ENCODE measurements at regions not wholly inside any gene's neighbourhood (a gene's known extent, or its start where the extent isn't known, plus 50 kb on each side); places are given as distances from the start of the nearest gene placed in this dataset.

DNA sequence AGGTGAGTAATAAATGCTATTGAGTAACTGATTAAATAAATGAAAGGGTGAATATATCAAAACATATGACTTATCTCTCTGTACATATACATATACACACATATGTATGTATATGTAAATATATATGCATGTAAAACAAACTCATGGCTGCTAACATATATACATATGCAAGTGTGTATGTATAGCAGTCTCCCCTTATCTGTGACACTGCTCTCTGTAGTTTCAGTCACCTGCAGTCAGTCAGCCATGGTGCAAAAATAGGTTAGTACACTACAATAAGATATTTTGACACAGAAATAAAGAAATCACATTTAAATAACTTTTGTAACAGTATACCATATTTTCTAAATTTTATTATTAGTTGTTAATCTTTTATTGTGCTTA is 467.4 kb downstream of the EPHA5 start:
- TF ChIP-seq POLR2AphosphoS5 (IDR thresholded peaks at IDR 0.05) (no peak), POLR2A (IDR thresholded peaks at IDR 0.05; ENCODE audit: low read depth) (no peak), EP300 (IDR thresholded peaks at IDR 0.05) (no peak)
- TF ChIP-seq, protein P1, sequence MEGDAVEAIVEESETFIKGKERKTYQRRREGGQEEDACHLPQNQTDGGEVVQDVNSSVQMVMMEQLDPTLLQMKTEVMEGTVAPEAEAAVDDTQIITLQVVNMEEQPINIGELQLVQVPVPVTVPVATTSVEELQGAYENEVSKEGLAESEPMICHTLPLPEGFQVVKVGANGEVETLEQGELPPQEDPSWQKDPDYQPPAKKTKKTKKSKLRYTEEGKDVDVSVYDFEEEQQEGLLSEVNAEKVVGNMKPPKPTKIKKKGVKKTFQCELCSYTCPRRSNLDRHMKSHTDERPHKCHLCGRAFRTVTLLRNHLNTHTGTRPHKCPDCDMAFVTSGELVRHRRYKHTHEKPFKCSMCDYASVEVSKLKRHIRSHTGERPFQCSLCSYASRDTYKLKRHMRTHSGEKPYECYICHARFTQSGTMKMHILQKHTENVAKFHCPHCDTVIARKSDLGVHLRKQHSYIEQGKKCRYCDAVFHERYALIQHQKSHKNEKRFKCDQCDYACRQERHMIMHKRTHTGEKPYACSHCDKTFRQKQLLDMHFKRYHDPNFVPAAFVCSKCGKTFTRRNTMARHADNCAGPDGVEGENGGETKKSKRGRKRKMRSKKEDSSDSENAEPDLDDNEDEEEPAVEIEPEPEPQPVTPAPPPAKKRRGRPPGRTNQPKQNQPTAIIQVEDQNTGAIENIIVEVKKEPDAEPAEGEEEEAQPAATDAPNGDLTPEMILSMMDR (IDR thresholded peaks at IDR 0.05), result no peak
- Histone ChIP-seq H3K27ac (replicated peaks in 1 of 4) (no peak overlapping the region), H3K36me3 (no peaks in the 10 kb centered on the region), H3K9me3 (no peaks in the 10 kb centered on the region), H3K27me3 (no peaks in the 10 kb centered on the region), H3K4me1 (no peaks in the 10 kb centered on the region), H3K4me3 (no peak overlapping the region)
- intact Hi-C loops (cut with DNase I), result no loop called here
- no peak for DNase-seq (ENCODE audit: extremely low spot score)

DNA sequence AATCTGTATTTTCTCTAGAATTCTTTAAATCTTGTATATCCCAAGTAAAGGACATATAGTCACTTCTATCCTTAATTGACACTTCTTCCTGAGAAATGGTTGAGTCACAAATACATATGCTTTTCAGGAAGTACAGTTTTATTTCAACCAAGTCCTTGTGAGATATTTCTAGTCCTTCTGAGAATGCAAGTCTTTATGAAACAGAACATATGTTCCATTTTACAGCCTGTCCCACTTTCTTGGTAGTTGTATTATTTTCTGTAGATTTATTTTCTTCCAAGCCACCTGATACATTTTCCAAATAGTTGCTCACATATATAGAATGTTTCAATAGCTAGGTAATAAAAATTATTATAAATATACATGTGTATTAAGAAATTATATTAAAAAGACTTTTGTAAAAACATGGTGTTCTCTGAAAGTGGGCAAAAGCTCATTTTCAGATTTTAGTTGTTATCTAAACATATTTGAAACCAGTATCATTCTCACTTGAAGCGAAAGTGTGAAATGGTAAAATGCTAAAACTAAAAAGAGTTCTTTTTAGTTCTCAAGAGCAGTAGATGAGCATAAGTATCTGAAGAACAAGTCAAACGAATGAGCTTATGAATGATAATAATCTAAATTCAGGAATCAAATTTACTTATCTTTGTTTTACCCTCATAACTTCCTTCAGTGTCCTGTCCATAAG is 468.0 kb downstream of the EPHA5 start:
- H3K27ac ChIP-seq (replicated peaks in 1 of 4), result no peak overlapping the region
- DNase-seq (ENCODE audit: extremely low spot score), result no peak
- H3K9me3 ChIP-seq, result no peaks in the 10 kb centered on the region
- intact Hi-C loops (cut with DNase I), result no loop called here
- H3K36me3 ChIP-seq, result no peaks in the 10 kb centered on the region
- 69% methylated on average over 2 of the region's 2 CpGs for WGBS
- TF ChIP-seq EP300 (IDR thresholded peaks at IDR 0.05) (no peak), POLR2A (IDR thresholded peaks at IDR 0.05; ENCODE audit: low read depth) (no peak), POLR2AphosphoS5 (IDR thresholded peaks at IDR 0.05) (no peak)
- TF ChIP-seq, protein P1 (IDR thresholded peaks at IDR 0.05), result no peak
- no peaks in the 10 kb centered on the region for H3K4me1 ChIP-seq
- no peaks in the 10 kb centered on the region for H3K27me3 ChIP-seq
- H3K4me3 ChIP-seq, result no peak overlapping the region

DNA sequence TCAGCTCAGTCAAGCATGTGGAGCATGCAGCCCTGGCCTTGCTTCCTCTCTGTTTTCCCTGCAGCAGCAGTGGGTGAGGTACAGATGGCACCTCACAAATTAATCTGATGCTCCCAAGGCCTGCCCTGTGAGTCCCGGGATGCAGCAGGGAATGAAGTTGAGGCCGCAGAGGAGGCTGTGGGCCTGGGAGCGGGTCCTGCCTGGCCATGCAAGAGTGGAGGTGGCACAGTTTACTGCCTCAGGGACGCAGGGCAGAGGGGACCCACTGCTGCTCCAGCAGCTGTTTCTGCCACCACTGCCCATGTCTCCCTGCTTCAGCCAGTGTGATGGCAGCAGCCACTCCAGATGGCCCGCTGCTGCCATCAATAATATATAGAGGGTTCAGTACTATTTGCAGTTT is 474.6 kb downstream of the EPHA5 start:
- intact Hi-C loops (cut with DNase I), result loop anchor here (10.0 kb wide), 1 partner anchor 51 kb away; no protein-coding TSS in a partner anchor
- Histone ChIP-seq H3K9me3 (peaks cover 0 to 6% (median 0%) of the 10 kb centered on the region in 4 donors), H3K36me3 (no peaks in the 10 kb centered on the region), H3K4me1 (no peaks in the 10 kb centered on the region), H3K4me3 (no peak overlapping the region), H3K27ac (replicated peaks in 1 of 4) (no peak overlapping the region), H3K27me3 (no peaks in the 10 kb centered on the region)
- WGBS, result 96% methylated on average over 4 of the region's 5 CpGs
- DNase-seq (ENCODE audit: extremely low spot score), result no peak
- TF ChIP-seq EP300 (IDR thresholded peaks at IDR 0.05), result no peak

DNA sequence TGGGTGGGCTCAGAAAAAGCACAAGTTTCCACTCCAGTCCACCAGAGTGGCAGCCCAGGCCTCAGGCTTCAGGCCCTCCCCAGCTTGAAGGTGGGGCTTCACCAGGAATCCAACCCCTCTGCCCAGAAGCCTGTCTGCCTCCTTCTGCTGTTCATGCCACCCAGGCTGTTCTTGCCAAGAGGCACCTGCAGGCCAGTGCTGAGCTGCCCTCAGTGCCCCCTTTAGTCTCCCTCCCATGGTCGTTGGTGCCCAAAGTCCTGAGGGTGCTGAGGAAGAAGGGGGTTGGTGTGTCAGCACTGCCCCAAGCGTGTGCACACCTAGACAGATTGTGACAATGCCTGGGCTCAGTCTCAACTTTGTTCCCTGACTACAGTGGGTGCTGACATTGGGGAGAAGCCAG is 475.3 kb downstream of the EPHA5 start:
- TF ChIP-seq EP300 (IDR thresholded peaks at IDR 0.05) (no peak), POLR2AphosphoS5 (IDR thresholded peaks at IDR 0.05) (no peak), POLR2A (IDR thresholded peaks at IDR 0.05; ENCODE audit: low read depth) (no peak)
- TF ChIP-seq, protein P1 (IDR thresholded peaks at IDR 0.05), result no peak
- intact Hi-C loops (cut with DNase I), result loop anchor here (10.0 kb wide), 1 partner anchor 50 kb away; no protein-coding TSS in a partner anchor
- H3K4me1 ChIP-seq, result no peaks in the 10 kb centered on the region
- no peak for DNase-seq (ENCODE audit: extremely low spot score)
- H3K27ac ChIP-seq (replicated peaks in 1 of 4), result no peak overlapping the region
- H3K27me3 ChIP-seq, result no peaks in the 10 kb centered on the region
- WGBS, result 61% methylated on average over 2 of the region's 2 CpGs
- H3K36me3 ChIP-seq, result no peaks in the 10 kb centered on the region
- H3K9me3 ChIP-seq, result peaks cover 0 to 6% (median 0%) of the 10 kb centered on the region in 4 donors
- no peak overlapping the region for H3K4me3 ChIP-seq

DNA sequence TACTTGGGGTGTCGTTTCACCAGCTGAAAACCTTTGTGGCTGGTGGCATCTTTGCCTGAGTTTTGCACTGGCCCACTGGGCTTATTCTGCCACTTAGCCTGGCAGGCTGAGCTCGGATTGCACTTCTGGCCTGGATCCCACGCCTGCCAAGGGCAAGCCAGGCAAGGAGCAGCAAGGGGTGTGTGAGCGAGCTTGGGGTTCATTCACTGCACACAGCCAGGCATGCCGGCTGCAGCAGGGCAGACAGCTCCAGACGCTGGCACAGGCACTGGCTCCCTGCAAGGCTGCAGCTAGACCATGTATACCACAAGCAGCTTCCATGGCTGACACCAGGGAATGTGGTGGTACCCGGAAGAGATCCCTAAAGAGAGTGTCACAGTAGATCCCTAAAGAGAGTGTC is 476.3 kb downstream of the EPHA5 start:
- H3K27ac ChIP-seq (replicated peaks in 1 of 4), result no peak overlapping the region
- H3K4me1 ChIP-seq, result no peaks in the 10 kb centered on the region
- no peaks in the 10 kb centered on the region for H3K36me3 ChIP-seq
- intact Hi-C loops (cut with DNase I), result loop anchor here (10.0 kb wide), 1 partner anchor 49 kb away; no protein-coding TSS in a partner anchor
- 83% methylated on average over 6 of the region's 7 CpGs for WGBS
- H3K27me3 ChIP-seq, result no peaks in the 10 kb centered on the region
- H3K4me3 ChIP-seq, result no peak overlapping the region
- no peak for DNase-seq (ENCODE audit: extremely low spot score)
- H3K9me3 ChIP-seq, result peaks cover 0 to 6% (median 0%) of the 10 kb centered on the region in 4 donors
- no peak for TF ChIP-seq POLR2AphosphoS5 (IDR thresholded peaks at IDR 0.05)
- TF ChIP-seq, protein P1 (IDR thresholded peaks at IDR 0.05), result no peak
- TF ChIP-seq EP300 (IDR thresholded peaks at IDR 0.05), result no peak
- TF ChIP-seq POLR2A (IDR thresholded peaks at IDR 0.05; ENCODE audit: low read depth), result no peak
